H1 (cell line): ENCODE measurements at regions not wholly inside any gene's neighbourhood (a gene's known extent, or its start where the extent isn't known, plus 50 kb on each side); places are given as distances from the start of the nearest gene placed in this dataset.

Source experiments
- CTCF ChIA-PET: fragments of 300-600 bp; sonication (Branson Sonifier 250); formaldehyde crosslinking; loops from one replicate; lab custom pipeline; 2021; ENCODE audit not compliant: partially characterized antibody; lab: Charles Lee
- POLR2A ChIA-PET: fragments of 300-600 bp; sonication (Branson Sonifier 250); formaldehyde crosslinking; loops from one replicate; lab custom pipeline; 2021; ENCODE audit warnings: inconsistent platforms; ENCODE audit not compliant: partially characterized antibody; lab: Charles Lee
- DNase-seq, 2 experiments: peaks; one replicate each; pipeline versions ENCODE4 v3.0.0 to v3.0.0-alpha.2; 2010 to 2022; ENCODE audit warnings: low spot score in 2 of 2, low read depth in 1 of 2, mixed read lengths in 1 of 2
- FAIRE-seq: peaks from 2 replicates; lab custom pipeline; 2011; peaks lifted over from hg19 to GRCh38; lab: Jason Lieb, UNC
- H2AFZ ChIP-seq: 2 replicates; pipeline ENCODE4 v1.8.1; 2012; ENCODE audit warnings: low read length, inconsistent platforms
- H2AK5ac ChIP-seq: 2 replicates; pipeline ENCODE4 v1.6.1; 2013; ENCODE audit warnings: low read depth, low read length
- H2BK120ac ChIP-seq: replicated peaks from 2 replicates; pipeline ENCODE3; 2013; ENCODE audit warnings: low read depth, low read length, inconsistent platforms
- H2BK12ac ChIP-seq: 2 replicates; pipeline ENCODE4 v1.6.1; 2013; ENCODE audit warnings: low read depth, low read length
- H2BK15ac ChIP-seq: 2 replicates; pipeline ENCODE4 v1.6.1; 2013; ENCODE audit warnings: low read length
- H2BK20ac ChIP-seq: 2 replicates; pipeline ENCODE4 v1.6.1; 2013; ENCODE audit warnings: low read length
- H2BK5ac ChIP-seq: 2 replicates; pipeline ENCODE4 v1.6.1; 2013; ENCODE audit warnings: low read depth, low read length
- H3K14ac ChIP-seq: 2 replicates; pipeline ENCODE4 v1.6.1; 2013; ENCODE audit warnings: inconsistent platforms; ENCODE audit not compliant: insufficient read length
- H3K18ac ChIP-seq: 2 replicates; pipeline ENCODE4 v1.6.1; 2013; ENCODE audit warnings: low read length; ENCODE audit errors: extremely low read depth
- H3K23ac ChIP-seq: 2 replicates; pipeline ENCODE4 v1.6.1; 2013; ENCODE audit warnings: inconsistent platforms; ENCODE audit not compliant: insufficient read length
- H3K23me2 ChIP-seq: 2 replicates; pipeline ENCODE4 v1.6.1; 2013; ENCODE audit warnings: low read depth, low read length
- H3K27ac ChIP-seq: 2 replicates; pipeline ENCODE4 v1.6.1; 2011; ENCODE audit warnings: low read depth, low read length, inconsistent platforms
- H3K27me3 ChIP-seq, 4 experiments: replicated peaks in 1 of 4; 1 replicate in 1 of 4; 2 replicates in 3 of 4; pipeline versions ENCODE4 v1.6.1 to v1.8.1; 2011 to 2013; ENCODE audit warnings: low read length in 3 of 4, mild to moderate bottlenecking in 3 of 4, inconsistent platforms in 2 of 4, mixed read lengths in 2 of 4, moderate library complexity in 1 of 4; ENCODE audit not compliant: control insufficient read depth in 3 of 4, insufficient read depth in 3 of 4; ENCODE audit errors: extremely low read depth in 1 of 4
- H3K36me3 ChIP-seq, 4 experiments: 2 replicates each; pipeline versions ENCODE4 v1.6.1 to v1.8.1; 2011 to 2013; ENCODE audit warnings: mild to moderate bottlenecking in 4 of 4, low read length in 3 of 4, moderate library complexity in 2 of 4, control low read depth in 1 of 4, inconsistent platforms in 1 of 4; ENCODE audit not compliant: insufficient read depth in 4 of 4, control insufficient read depth in 2 of 4
- H3K4ac ChIP-seq: replicated peaks from 2 replicates; pipeline ENCODE3; 2013; ENCODE audit warnings: low read length, low read depth, mixed read lengths, inconsistent platforms; ENCODE audit not compliant: insufficient read length
- H3K4me1 ChIP-seq, 4 experiments: replicated peaks in 1 of 4; 1 replicate in 1 of 4; 2 replicates in 3 of 4; pipeline versions ENCODE4 v1.6.1 to v1.8.1; 2011 to 2013; ENCODE audit warnings: low read length in 3 of 4, inconsistent platforms in 2 of 4, mixed read lengths in 1 of 4; ENCODE audit not compliant: insufficient read depth in 4 of 4, control insufficient read depth in 3 of 4
- H3K4me2 ChIP-seq, 2 experiments: 2 replicates each; pipeline versions ENCODE4 v1.6.1 to v1.8.1; 2011 to 2013; ENCODE audit warnings: low read depth in 2 of 2, low read length in 2 of 2, control low read depth in 1 of 2, inconsistent platforms in 1 of 2, mild to moderate bottlenecking in 1 of 2; ENCODE audit not compliant: insufficient read depth in 1 of 2
- H3K4me3 ChIP-seq, 4 experiments: fragments of 200-600, 300-600 bp in 1 of 4; sonication (generic), shearing (Covaris generic), sonication (Bioruptor Twin) in 1 of 4; 2 replicates each; pipeline versions ENCODE4 v1.5.1 to v1.8.1; 2011 to 2016; ENCODE audit warnings: low read length in 4 of 4, low read depth in 3 of 4, control low read depth in 2 of 4, inconsistent platforms in 2 of 4, mild to moderate bottlenecking in 2 of 4, mixed read lengths in 1 of 4, moderate library complexity in 1 of 4; ENCODE audit not compliant: insufficient read depth in 2 of 4; ENCODE audit errors: extremely low read depth in 1 of 4
- H3K56ac ChIP-seq: replicated peaks from 2 replicates; pipeline ENCODE3; 2013; ENCODE audit warnings: low read depth, mild to moderate bottlenecking, mixed read lengths, low read length, inconsistent platforms; ENCODE audit not compliant: insufficient read length
- H3K79me1 ChIP-seq: 2 replicates; pipeline ENCODE4 v1.6.1; 2013; ENCODE audit warnings: low read depth, low read length, control low read depth
- H3K79me2 ChIP-seq, 2 experiments: 2 replicates each; pipeline versions ENCODE4 v1.6.1 to v1.8.1; 2012 to 2013; ENCODE audit warnings: low read length in 2 of 2, mild to moderate bottlenecking in 2 of 2, inconsistent platforms in 1 of 2; ENCODE audit not compliant: insufficient read depth in 2 of 2, control insufficient read depth in 1 of 2
- H3K9ac ChIP-seq, 4 experiments: replicated peaks in 1 of 4; 1 replicate in 1 of 4; 2 replicates in 3 of 4; pipeline versions ENCODE4 v1.6.1 to v1.8.1; 2011 to 2013; ENCODE audit warnings: low read depth in 3 of 4, low read length in 3 of 4, control low read depth in 2 of 4, mild to moderate bottlenecking in 2 of 4, moderate library complexity in 2 of 4, inconsistent platforms in 1 of 4; ENCODE audit errors: extremely low read depth in 1 of 4
- H3K9me3 ChIP-seq, 2 experiments: 2 replicates each; pipeline versions ENCODE4 v1.6.1 to v1.8.1; 2012 to 2013; ENCODE audit warnings: mild to moderate bottlenecking in 2 of 2, moderate library complexity in 2 of 2, control low read depth in 1 of 2, inconsistent platforms in 1 of 2, low read depth in 1 of 2, low read length in 1 of 2, mixed read lengths in 1 of 2; ENCODE audit not compliant: insufficient read depth in 2 of 2
- H4K20me1 ChIP-seq, 2 experiments: replicated peaks in 1 of 2; 2 replicates each; pipeline versions ENCODE3 to v1.8.1; 2011 to 2013; ENCODE audit warnings: inconsistent platforms in 2 of 2, low read length in 2 of 2, mild to moderate bottlenecking in 1 of 2; ENCODE audit not compliant: insufficient read depth in 2 of 2, control insufficient read depth in 1 of 2
- H4K5ac ChIP-seq: 2 replicates; pipeline ENCODE4 v1.6.1; 2013; ENCODE audit warnings: low read length, low read depth, mixed read lengths, inconsistent platforms; ENCODE audit not compliant: insufficient read length
- H4K8ac ChIP-seq: 2 replicates; pipeline ENCODE4 v1.8.0; 2013; ENCODE audit warnings: mild to moderate bottlenecking, moderate library complexity, low read length, inconsistent platforms; ENCODE audit not compliant: insufficient read depth; ENCODE audit errors: extremely low read depth
- H4K91ac ChIP-seq: replicated peaks from 2 replicates; pipeline ENCODE3; 2013; ENCODE audit warnings: low read length, mixed read lengths, inconsistent platforms; ENCODE audit not compliant: insufficient read length
- CBX5 ChIP-seq: fragments of 300-800, 300-1000 bp; sonication (generic); IDR thresholded peaks from 2 replicates; pipeline ENCODE4 v1.7.1; 2016; ENCODE audit warnings: antibody characterized with exemption, low read length, low read depth
- CBX8 ChIP-seq: fragments of 300-800, 300-1000 bp; sonication (generic); IDR thresholded peaks from 2 replicates; pipeline ENCODE4 v1.7.1; 2016; ENCODE audit warnings: low read depth, low read length, borderline replicate concordance
- GABPA ChIP-seq: IDR thresholded peaks from 2 replicates; pipeline ENCODE4 v1.6.1; 2011; ENCODE audit warnings: mild to moderate bottlenecking, low read length, moderate library complexity, borderline replicate concordance; ENCODE audit not compliant: insufficient read depth
- NANOG ChIP-seq: IDR thresholded peaks from 2 replicates; pipeline ENCODE4 v1.6.1; 2011; ENCODE audit warnings: low read length, low read depth, mild to moderate bottlenecking, inconsistent platforms; ENCODE audit not compliant: insufficient read depth, poor library complexity, severe bottlenecking
- POU5F1 ChIP-seq: IDR thresholded peaks from 2 replicates; pipeline ENCODE4 v1.6.1; 2011; ENCODE audit warnings: low read depth, mild to moderate bottlenecking, low read length, moderate library complexity
- RBBP5 ChIP-seq: IDR thresholded peaks from 2 replicates; pipeline ENCODE4 v1.7.1; 2012; ENCODE audit warnings: low read depth, mild to moderate bottlenecking, inconsistent platforms, low read length, moderate library complexity, borderline replicate concordance
- RFX5 ChIP-seq: IDR thresholded peaks from 2 replicates; pipeline ENCODE4 v1.6.1; 2011; ENCODE audit warnings: low read depth, low read length, improper control_type of control experiment, borderline replicate concordance
- SRF ChIP-seq: IDR thresholded peaks from 2 replicates; pipeline ENCODE4 v1.6.1; 2011; ENCODE audit warnings: mild to moderate bottlenecking, low read depth, low read length, moderate library complexity
- TEAD4 ChIP-seq: IDR thresholded peaks from 2 replicates; pipeline ENCODE4 v1.6.1; 2012; ENCODE audit warnings: low read depth, low read length, inconsistent platforms, mixed read lengths
- WGBS, 2 experiments: shearing (Covaris generic) in 1 of 2; methylation state at CpG; one replicate each; pipeline versions ENCODE4 v1.1.6 to v1.1.7; 2013 to 2015; ENCODE audit warnings: low lambda C conversion rate in 2 of 2, mixed read lengths in 2 of 2, inconsistent platforms in 1 of 2, low coverage in 1 of 2, missing lambda C conversion rate in 1 of 2; ENCODE audit not compliant: insufficient replicate concordance in 2 of 2, insufficient coverage in 1 of 2, insufficient read length in 1 of 2; ENCODE audit errors: extremely low coverage in 1 of 2, missing lambda C conversion rate in 1 of 2; 5-methylcytosine and 5-hydroxymethylcytosine counted together
- TF ChIP-seq, protein P1 (sequence below): IDR thresholded peaks from 2 replicates; pipeline ENCODE4 v1.6.1; 2012; ENCODE audit warnings: inconsistent platforms

DNA sequence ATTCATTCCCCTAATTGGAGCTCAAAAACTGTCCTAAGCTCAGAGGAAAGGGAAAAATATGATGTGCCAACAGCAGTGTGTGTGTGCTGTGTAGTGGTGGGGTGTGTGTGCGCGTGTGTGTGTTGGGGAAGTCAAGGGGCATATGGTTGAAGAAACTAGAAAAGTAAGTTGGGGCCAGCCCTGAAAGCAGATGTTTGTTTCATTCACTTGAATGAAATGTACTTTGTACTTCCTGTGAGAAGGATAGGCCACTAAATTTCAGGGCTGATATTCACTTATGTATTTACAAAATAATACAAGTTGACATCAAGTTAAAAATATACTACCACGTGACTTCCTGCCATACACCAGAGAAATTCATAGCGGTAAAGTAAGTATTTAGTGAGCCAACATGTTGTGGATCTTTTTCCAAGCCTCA is 151.3 kb upstream of the JADE1 start:
- Histone ChIP-seq H3K9ac (no peak overlapping the region), H2BK5ac (no peak overlapping the region; the same call in 1 of the 2 replicates), H3K27ac (no peak overlapping the region), H4K91ac (no peak overlapping the region), H4K8ac (no peak overlapping the region), H4K5ac (no peak overlapping the region), H3K79me1 (no peaks in the 10 kb centered on the region), H2BK15ac (no peak overlapping the region), H2BK120ac (no peak overlapping the region), H2AFZ (no peak overlapping the region), H3K27me3 (no peaks in the 10 kb centered on the region), H4K20me1 (no peaks in the 10 kb centered on the region), H3K18ac (no peak overlapping the region), H3K9me3 (peaks cover 8 to 13% of the 10 kb centered on the region in 2 experiments; a peak in 2 of 4 replicates), H2BK20ac (no peak overlapping the region), H3K56ac (no peak overlapping the region), H3K23ac (no peak overlapping the region), H3K4ac (no peak overlapping the region), H2AK5ac (no peak overlapping the region), H3K4me1 (peaks cover 0 to 4% (median under 1%) of the 10 kb centered on the region in 4 experiments; a peak in 2 of 7 replicates), H3K36me3 (peaks cover 0 to 3% (median 0%) of the 10 kb centered on the region in 4 experiments; a peak in 2 of 8 replicates), H2BK12ac (no peak overlapping the region), H3K4me2 (no peak overlapping the region), H3K23me2 (no peaks in the 10 kb centered on the region), H3K79me2 (no peaks in the 10 kb centered on the region), H3K4me3 (no peak overlapping the region), H3K14ac (no peak overlapping the region)
- ChIA-PET POLR2A (interaction anchor here (1.1 to 1.4 kb wide), 2 partner anchors 11 to 14 kb away, joined by 3 read pairs; no protein-coding TSS in a partner anchor), CTCF (interaction anchor here (0.6 to 0.7 kb wide), 2 partner anchors 38 to 137 kb away, joined by 3 read pairs; no protein-coding TSS in a partner anchor)
- 93% methylated on average over 4 of the region's 4 CpGs; no CpG with 5 or more reads in 1 of the 2 experiments for WGBS, 2 experiments
- DNase-seq (no peak), FAIRE-seq (no peak)
- TF ChIP-seq GABPA: no peak
- no peak for TF ChIP-seq NANOG
- TF ChIP-seq POU5F1: no peak
- TF ChIP-seq SRF: no peak
- TF ChIP-seq RBBP5: no peak
- no peak for TF ChIP-seq RFX5
- TF ChIP-seq, protein P1, sequence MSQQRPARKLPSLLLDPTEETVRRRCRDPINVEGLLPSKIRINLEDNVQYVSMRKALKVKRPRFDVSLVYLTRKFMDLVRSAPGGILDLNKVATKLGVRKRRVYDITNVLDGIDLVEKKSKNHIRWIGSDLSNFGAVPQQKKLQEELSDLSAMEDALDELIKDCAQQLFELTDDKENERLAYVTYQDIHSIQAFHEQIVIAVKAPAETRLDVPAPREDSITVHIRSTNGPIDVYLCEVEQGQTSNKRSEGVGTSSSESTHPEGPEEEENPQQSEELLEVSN: no peak
- TF ChIP-seq CBX5: no peak
- no peak for TF ChIP-seq TEAD4
- TF ChIP-seq CBX8: no peak
